GM12873 (cell line): ENCODE measurements at regions not wholly inside any gene's neighbourhood (a gene's known extent, or its start where the extent isn't known, plus 50 kb on each side); places are given as distances from the start of the nearest gene placed in this dataset.

Source experiments
- TF ChIP-seq, protein P1 (sequence below): IDR thresholded peaks from 2 replicates; pipeline ENCODE4 v1.5.1; 2012; ENCODE audit warnings: low read depth, mild to moderate bottlenecking, moderate library complexity, low read length, control low read depth; ENCODE audit not compliant: insufficient read depth; ENCODE audit errors: missing control alignments

DNA sequence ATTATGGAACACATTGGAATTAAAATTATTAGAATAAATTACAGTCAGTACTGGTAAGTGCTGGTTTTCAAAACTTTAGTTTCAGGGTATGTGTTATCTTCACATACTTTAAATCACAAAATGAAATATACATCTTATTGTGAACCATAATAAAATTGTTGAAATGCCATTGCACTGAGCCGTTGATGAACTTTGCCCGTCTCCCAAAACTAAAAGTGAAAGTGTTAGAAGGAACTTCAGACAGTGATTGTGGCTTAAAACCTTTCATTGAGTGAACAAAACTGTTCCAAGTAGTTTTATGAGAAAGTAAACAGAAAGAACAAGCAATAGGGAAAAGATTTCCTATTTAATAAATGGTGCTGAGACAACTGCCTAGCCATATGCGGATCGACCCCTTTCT lies 811.6 kb downstream of the PLCL1 start:
- TF ChIP-seq, protein P1, sequence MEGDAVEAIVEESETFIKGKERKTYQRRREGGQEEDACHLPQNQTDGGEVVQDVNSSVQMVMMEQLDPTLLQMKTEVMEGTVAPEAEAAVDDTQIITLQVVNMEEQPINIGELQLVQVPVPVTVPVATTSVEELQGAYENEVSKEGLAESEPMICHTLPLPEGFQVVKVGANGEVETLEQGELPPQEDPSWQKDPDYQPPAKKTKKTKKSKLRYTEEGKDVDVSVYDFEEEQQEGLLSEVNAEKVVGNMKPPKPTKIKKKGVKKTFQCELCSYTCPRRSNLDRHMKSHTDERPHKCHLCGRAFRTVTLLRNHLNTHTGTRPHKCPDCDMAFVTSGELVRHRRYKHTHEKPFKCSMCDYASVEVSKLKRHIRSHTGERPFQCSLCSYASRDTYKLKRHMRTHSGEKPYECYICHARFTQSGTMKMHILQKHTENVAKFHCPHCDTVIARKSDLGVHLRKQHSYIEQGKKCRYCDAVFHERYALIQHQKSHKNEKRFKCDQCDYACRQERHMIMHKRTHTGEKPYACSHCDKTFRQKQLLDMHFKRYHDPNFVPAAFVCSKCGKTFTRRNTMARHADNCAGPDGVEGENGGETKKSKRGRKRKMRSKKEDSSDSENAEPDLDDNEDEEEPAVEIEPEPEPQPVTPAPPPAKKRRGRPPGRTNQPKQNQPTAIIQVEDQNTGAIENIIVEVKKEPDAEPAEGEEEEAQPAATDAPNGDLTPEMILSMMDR: no peak

DNA sequence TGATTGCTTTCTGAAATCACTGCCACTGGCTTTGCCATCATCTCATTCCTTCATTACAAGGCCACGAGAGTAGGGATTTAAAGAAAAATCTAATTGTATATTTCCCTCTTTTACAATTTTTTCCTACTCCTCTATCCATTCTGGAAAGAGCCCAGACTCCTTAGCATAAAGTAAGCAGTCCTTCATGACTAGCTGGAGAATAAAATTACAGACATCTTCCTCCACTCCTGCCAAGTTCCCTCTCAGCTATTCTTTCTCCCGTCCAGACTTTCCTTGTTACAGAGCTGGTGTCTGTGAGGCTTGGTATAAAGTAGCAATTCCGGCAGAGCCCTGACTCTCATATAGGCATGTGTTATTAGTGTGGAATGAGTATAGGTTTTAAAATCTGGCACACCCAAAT lies 806.8 kb downstream of the PLCL1 start:
- TF ChIP-seq, protein P1: no peak

DNA sequence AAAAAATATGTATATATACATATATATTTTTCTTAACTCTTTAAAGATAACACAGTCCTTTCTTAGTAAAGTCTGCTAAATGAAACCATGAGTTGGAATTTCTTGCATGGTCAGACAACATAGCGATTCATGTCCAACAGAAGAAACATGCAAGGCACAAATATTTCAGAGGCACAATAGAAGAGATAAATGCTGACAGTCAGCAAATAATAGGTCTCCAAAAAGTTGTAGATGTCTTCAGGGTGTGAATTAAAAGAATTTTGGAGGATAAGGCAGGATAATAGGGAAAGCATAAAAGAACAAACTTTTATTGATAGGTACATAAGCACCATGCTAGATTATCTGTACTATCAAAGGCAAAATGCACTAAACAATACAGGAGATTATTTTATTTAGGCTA lies 800.2 kb downstream of the PLCL1 start:
- TF ChIP-seq, protein P1: no peak

DNA sequence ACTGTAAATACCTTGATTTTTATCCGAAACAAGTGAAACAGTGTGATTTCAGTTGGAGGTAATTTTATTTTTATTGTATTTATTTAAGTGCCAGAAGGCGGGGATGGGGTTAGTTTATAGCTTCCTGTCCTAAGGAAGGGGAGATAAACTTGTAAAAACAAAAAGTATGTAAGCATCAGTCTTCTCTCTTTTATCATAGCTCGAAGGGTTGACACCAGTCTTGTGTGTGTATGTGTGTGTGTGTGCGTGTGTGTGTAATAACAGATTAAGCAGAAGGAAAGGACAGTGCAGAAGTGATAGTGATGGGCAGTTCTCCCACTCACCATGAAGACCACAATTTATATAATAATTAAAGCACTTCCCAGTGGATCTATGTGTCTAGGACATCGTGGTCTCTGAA lies 793.3 kb downstream of the PLCL1 start:
- TF ChIP-seq, protein P1: no peak

DNA sequence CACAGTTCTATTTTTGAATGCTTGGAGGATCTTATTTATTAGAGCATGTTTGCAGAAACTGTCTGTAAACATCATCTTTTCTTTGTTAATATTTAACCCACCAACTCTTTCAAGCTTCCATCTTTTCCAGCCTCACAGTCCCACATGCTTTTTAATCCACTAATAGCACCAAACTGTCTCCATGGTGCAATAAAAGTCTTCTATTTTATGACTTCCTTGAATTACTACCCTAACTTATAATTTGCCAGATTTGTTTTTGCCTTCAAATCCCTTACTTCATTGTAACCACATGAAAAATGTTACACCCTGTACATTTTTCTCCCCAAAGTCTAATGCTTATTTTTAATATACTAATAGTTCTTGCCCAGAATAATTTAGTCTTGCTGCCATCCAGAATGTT lies 792.6 kb downstream of the PLCL1 start:
- TF ChIP-seq, protein P1: no peak

DNA sequence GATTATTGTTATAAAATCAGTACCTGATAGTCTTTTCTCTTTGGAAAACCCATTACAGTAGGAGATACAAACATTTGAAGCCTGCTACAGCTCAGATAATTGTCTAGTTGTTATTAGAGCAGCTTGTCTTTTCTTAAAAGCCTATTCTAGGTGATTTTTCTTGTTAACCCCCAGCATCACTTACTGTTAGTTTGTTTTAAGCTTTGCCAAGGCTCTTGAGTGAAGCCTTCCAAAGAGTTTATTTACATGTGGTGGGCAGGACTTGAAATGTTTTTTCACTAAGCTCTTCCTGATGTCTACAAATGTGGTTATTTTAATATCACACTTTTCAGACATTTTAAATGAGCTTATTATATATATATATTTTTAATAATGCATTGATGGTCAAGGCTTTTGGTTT lies 791.3 kb downstream of the PLCL1 start:
- TF ChIP-seq, protein P1: no peak

DNA sequence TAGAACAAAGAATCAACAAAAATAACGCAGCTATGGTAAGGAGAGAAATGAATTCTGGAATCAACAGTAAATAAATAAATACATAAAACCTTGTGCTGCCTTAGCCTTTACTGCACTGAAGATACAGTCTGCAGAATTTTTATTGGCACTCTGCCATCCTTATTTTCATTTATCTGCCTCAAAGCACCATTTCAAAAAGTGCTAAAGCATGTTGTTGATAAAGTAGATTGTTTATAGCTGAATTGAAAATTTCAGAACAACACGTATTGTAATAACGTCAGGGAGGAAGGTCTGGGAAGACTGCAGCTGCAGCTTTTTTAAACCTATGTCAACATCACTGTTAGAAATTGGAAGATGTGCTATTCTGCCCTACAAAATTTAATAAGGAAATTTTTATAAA lies 787.2 kb downstream of the PLCL1 start:
- TF ChIP-seq, protein P1: no peak

DNA sequence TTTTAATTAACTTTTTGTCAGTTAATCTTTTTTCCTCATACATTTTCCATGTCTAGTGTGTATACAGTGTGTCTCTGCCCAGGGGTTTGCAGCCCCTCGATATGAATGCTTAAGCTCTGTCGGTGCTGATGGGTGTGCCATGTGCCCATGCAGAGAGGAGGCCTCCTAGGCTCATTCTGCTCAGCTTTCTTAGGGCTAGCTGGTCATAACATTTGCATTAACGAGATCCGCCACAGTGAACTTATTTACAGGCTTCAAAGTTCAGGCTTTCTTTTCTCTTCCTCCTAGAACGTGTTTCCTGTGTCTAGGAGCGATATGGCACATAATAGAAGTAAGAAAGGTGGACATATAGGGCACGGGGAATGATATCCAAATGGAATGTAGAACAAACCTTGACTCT lies 783.3 kb downstream of the PLCL1 start:
- TF ChIP-seq, protein P1: no peak
